Activated naive CD8-positive, alpha-beta T cell (primary cell): ENCODE measurements at regions not wholly inside any gene's neighbourhood (a gene's known extent, or its start where the extent isn't known, plus 50 kb on each side); places are given as distances from the start of the nearest gene placed in this dataset.

Source experiments
- H3K27ac Mint-ChIP-seq: one replicate; pipeline ENCODE4 v1.8.0; 2021; ENCODE audit warnings: mixed read lengths
- H3K27me3 Mint-ChIP-seq: one replicate; pipeline ENCODE4 v1.8.0; 2021; ENCODE audit warnings: mixed read lengths
- H3K36me3 Mint-ChIP-seq: one replicate; pipeline ENCODE4 v1.8.0; 2021; ENCODE audit warnings: mixed read lengths
- H3K4me1 Mint-ChIP-seq: one replicate; pipeline ENCODE4 v1.8.0; 2021; ENCODE audit warnings: low read depth, mixed read lengths
- H3K4me3 Mint-ChIP-seq: one replicate; pipeline ENCODE4 v1.8.0; 2021; ENCODE audit warnings: mild to moderate bottlenecking, mixed read lengths
- H3K9me3 Mint-ChIP-seq: one replicate; pipeline ENCODE4 v1.8.0; 2021; ENCODE audit warnings: low read depth, mixed read lengths

- H3K9me3 Mint-ChIP-seq, result no peaks in the 10 kb centered on the region
- H3K27ac Mint-ChIP-seq, result no peak overlapping the region
- H3K4me1 Mint-ChIP-seq, result no peaks in the 10 kb centered on the region
- no peak overlapping the region for H3K4me3 Mint-ChIP-seq
- H3K36me3 Mint-ChIP-seq, result no peaks in the 10 kb centered on the region
- no peaks in the 10 kb centered on the region for H3K27me3 Mint-ChIP-seq
These were observed 117.2 kb upstream of the TBCA start for GRCh38 chr5:77893225-77893860.

- Mint-ChIP-seq H3K9me3 (no peaks in the 10 kb centered on the region), H3K27me3 (peaks cover 3% of the 10 kb centered on the region), H3K27ac (no peak overlapping the region), H3K4me1 (no peaks in the 10 kb centered on the region), H3K4me3 (no peak overlapping the region), H3K36me3 (no peaks in the 10 kb centered on the region)
These were observed 116.2 kb upstream of the TBCA start for GRCh38 chr5:77892061-77893010.

GRCh38 chr5:77885519-77885918 lies 109.4 kb upstream of the TBCA start:
- H3K4me3 Mint-ChIP-seq, result no peak overlapping the region

GRCh38 chr5:77882670-77883257 lies 106.6 kb upstream of the TBCA start:
- H3K4me1 Mint-ChIP-seq, result no peaks in the 10 kb centered on the region
- no peaks in the 10 kb centered on the region for H3K9me3 Mint-ChIP-seq
- peaks cover 18% of the 10 kb centered on the region for H3K27me3 Mint-ChIP-seq
- no peaks in the 10 kb centered on the region for H3K36me3 Mint-ChIP-seq
- no peak overlapping the region for H3K27ac Mint-ChIP-seq
- no peak overlapping the region for H3K4me3 Mint-ChIP-seq

More at GRCh38 chr5:77885519-77885918, 109.4 kb upstream of the TBCA start:
- H3K4me1 Mint-ChIP-seq, result no peaks in the 10 kb centered on the region
- no peaks in the 10 kb centered on the region for H3K36me3 Mint-ChIP-seq
- no peak overlapping the region for H3K27ac Mint-ChIP-seq
- H3K9me3 Mint-ChIP-seq, result no peaks in the 10 kb centered on the region
- peaks cover 18% of the 10 kb centered on the region for H3K27me3 Mint-ChIP-seq

GRCh38 chr5:77881528-77881927 lies 105.4 kb upstream of the TBCA start:
- H3K36me3 Mint-ChIP-seq, result no peaks in the 10 kb centered on the region
- H3K27ac Mint-ChIP-seq, result no peak overlapping the region
- peaks cover 15% of the 10 kb centered on the region for H3K27me3 Mint-ChIP-seq
- H3K4me3 Mint-ChIP-seq, result no peak overlapping the region
- H3K9me3 Mint-ChIP-seq, result no peaks in the 10 kb centered on the region
- H3K4me1 Mint-ChIP-seq, result no peaks in the 10 kb centered on the region

GRCh38 chr5:77877516-77878355 lies 101.6 kb upstream of the TBCA start:
- Mint-ChIP-seq H3K4me1 (no peaks in the 10 kb centered on the region), H3K4me3 (no peak overlapping the region), H3K9me3 (no peaks in the 10 kb centered on the region), H3K27me3 (peaks cover 2% of the 10 kb centered on the region), H3K27ac (no peak overlapping the region), H3K36me3 (no peaks in the 10 kb centered on the region)

GRCh38 chr5:77876862-77877502 lies 100.8 kb upstream of the TBCA start:
- Mint-ChIP-seq H3K9me3 (no peaks in the 10 kb centered on the region), H3K4me1 (no peaks in the 10 kb centered on the region), H3K27me3 (peaks cover 2% of the 10 kb centered on the region), H3K4me3 (no peak overlapping the region), H3K36me3 (no peaks in the 10 kb centered on the region), H3K27ac (no peak overlapping the region)

- Mint-ChIP-seq H3K9me3 (no peaks in the 10 kb centered on the region), H3K27me3 (peaks cover 2% of the 10 kb centered on the region), H3K4me3 (no peak overlapping the region), H3K27ac (no peak overlapping the region), H3K4me1 (no peaks in the 10 kb centered on the region), H3K36me3 (no peaks in the 10 kb centered on the region)
These were observed 100.2 kb upstream of the TBCA start for GRCh38 chr5:77876316-77876715.

GRCh38 chr5:77874691-77875090 lies 98.6 kb upstream of the TBCA start:
- Mint-ChIP-seq H3K36me3 (no peaks in the 10 kb centered on the region), H3K9me3 (no peaks in the 10 kb centered on the region), H3K4me3 (no peak overlapping the region), H3K27me3 (peaks cover 2% of the 10 kb centered on the region), H3K27ac (no peak overlapping the region), H3K4me1 (no peaks in the 10 kb centered on the region)

GRCh38 chr5:77873239-77873638 lies 97.1 kb upstream of the TBCA start:
- H3K27ac Mint-ChIP-seq, result no peak overlapping the region
- no peak overlapping the region for H3K4me3 Mint-ChIP-seq
- no peaks in the 10 kb centered on the region for H3K4me1 Mint-ChIP-seq
- no peaks in the 10 kb centered on the region for H3K9me3 Mint-ChIP-seq
- H3K27me3 Mint-ChIP-seq, result peaks cover 2% of the 10 kb centered on the region
- no peaks in the 10 kb centered on the region for H3K36me3 Mint-ChIP-seq

GRCh38 chr5:77871946-77872345 lies 95.8 kb upstream of the TBCA start:
- peaks cover 2% of the 10 kb centered on the region for H3K27me3 Mint-ChIP-seq
- H3K4me1 Mint-ChIP-seq, result no peaks in the 10 kb centered on the region
- H3K9me3 Mint-ChIP-seq, result no peaks in the 10 kb centered on the region
- H3K27ac Mint-ChIP-seq, result no peak overlapping the region
- no peaks in the 10 kb centered on the region for H3K36me3 Mint-ChIP-seq
- no peak overlapping the region for H3K4me3 Mint-ChIP-seq

GRCh38 chr5:77871016-77871415 lies 94.9 kb upstream of the TBCA start:
- H3K36me3 Mint-ChIP-seq, result no peaks in the 10 kb centered on the region
- peaks cover 2% of the 10 kb centered on the region for H3K27me3 Mint-ChIP-seq
- H3K4me1 Mint-ChIP-seq, result no peaks in the 10 kb centered on the region
- no peaks in the 10 kb centered on the region for H3K9me3 Mint-ChIP-seq
- no peak overlapping the region for H3K27ac Mint-ChIP-seq
- no peak overlapping the region for H3K4me3 Mint-ChIP-seq

GRCh38 chr5:77869116-77869798 lies 93.1 kb upstream of the TBCA start:
- Mint-ChIP-seq H3K27ac (no peak overlapping the region), H3K4me3 (no peak overlapping the region), H3K36me3 (no peaks in the 10 kb centered on the region), H3K4me1 (no peaks in the 10 kb centered on the region), H3K27me3 (peaks cover 2% of the 10 kb centered on the region), H3K9me3 (no peaks in the 10 kb centered on the region)

GRCh38 chr5:77867914-77868313 lies 91.8 kb upstream of the TBCA start:
- H3K9me3 Mint-ChIP-seq, result no peaks in the 10 kb centered on the region
- no peak overlapping the region for H3K4me3 Mint-ChIP-seq
- H3K4me1 Mint-ChIP-seq, result no peaks in the 10 kb centered on the region
- peaks cover 2% of the 10 kb centered on the region for H3K27me3 Mint-ChIP-seq
- no peaks in the 10 kb centered on the region for H3K36me3 Mint-ChIP-seq
- H3K27ac Mint-ChIP-seq, result no peak overlapping the region
